Hematopoietic multipotent progenitor cell (in vitro differentiated cells): ENCODE measurements at regions not wholly inside any gene's neighbourhood (a gene's known extent, or its start where the extent isn't known, plus 50 kb on each side); places are given as distances from the start of the nearest gene placed in this dataset. TPM values are rescaled to one million over a fixed set of nuclear protein-coding genes. Genes with fewer than 3 reads are reported as not detected.

ENCODE experiments used
- DNase-seq, 3 donors: peaks; one replicate each; pipeline ENCODE4 v3.0.0-alpha.2; 2011 to 2015; ENCODE audit warnings: low read depth in 2 of 3, low spot score in 2 of 3
- small RNA-seq: library from RNA; depleted of rRNA; stranded (forward); fragments of <200 nt; gene quantifications from one replicate; pipeline ENCODE3, GENCODE V24; 2012

DNA sequence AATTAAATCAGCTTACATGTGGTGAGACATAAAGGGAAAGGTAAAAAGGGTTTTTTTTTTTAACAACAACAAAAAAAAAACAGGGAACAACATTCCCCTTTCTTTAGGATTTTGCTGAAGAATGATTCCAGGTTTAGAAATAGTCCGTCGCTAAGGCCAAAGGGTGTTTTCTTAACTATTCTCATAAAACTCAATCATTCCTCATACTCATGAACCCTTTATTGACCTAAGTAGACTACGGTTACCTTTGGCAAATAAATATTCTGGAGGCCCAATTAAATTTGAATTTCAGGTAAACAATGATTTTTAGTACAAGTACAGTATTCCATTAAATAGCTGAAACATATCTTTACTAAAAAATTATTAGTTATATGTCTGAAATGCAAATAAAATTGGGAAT lies 55.6 kb upstream of the CCNG1 start:
- DNase-seq = no peak

- DNase-seq = no peak
Measured at GRCh38 chr5:163383754-163384153, 53.6 kb upstream of the CCNG1 start.

DNA sequence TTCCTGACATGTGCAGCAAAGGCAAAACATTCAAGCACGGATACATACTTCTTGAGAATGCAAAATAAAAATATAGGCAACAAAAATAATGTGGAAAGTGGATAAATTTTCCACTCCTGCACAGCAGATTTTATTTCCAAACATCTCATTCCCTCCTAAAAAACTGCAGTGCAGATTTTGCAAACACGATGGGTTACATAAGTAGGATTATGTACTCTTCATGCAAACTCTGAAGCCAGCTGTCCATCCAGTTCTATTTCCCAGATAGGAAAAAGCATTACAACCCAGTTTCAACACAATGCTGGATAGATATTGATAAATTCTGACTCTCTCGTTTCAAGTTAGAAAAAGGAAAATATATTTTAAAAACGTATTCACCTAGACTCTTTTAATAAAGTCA lies 52.7 kb upstream of the CCNG1 start:
- DNase-seq = no peak

- DNase-seq = no peak
Measured at GRCh38 chr5:163385271-163385670, 52.1 kb upstream of the CCNG1 start.

GRCh38 chr5:163385824-163386223 lies 51.6 kb upstream of the CCNG1 start:
- no peak for DNase-seq

DNA sequence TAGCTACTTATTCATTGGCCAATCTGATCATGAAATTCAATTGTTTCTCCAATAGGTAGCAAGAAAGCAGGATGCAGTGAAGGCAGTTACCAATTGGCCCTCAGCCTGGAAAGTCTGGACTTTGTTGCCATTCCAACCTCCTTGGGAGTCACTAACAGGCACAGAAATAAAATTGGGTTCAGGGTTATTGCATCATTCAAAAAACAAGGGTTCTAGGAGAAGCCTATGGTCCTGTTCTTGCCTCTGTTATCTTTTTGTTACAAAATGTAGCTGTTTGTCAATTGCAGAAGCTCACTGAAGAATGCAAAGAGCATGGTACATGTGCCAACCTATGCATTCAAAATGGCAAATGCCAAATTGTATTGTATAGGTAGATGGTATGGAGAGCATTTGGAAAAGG lies 51.0 kb upstream of the CCNG1 start:
- no peak for DNase-seq

- DNase-seq = no peak
Measured at GRCh38 chr5:163387589-163388343, 49.6 kb upstream of the CCNG1 start.

Small RNA genes lying in the stretch of these regions (small RNA-seq; reads per million reads assigned to genes)
- not detected for gene RNU6-164P
